Prostate gland (tissue), 2 donors: ENCODE measurements at regions not wholly inside any gene's neighbourhood (a gene's known extent, or its start where the extent isn't known, plus 50 kb on each side); places are given as distances from the start of the nearest gene placed in this dataset.

Source experiments
- DNase-seq: peaks from one replicate; pipeline ENCODE4 v3.0.0-alpha.2; 2019; ENCODE audit warnings: low spot score
- H3K27ac ChIP-seq, 2 donors: fragments of 200-600 bp; sonication (generic); 2 replicates each; pipeline ENCODE4 v1.5.1; 2017 to 2019
- H3K27me3 ChIP-seq: fragments of 200-600 bp; sonication (generic); replicated peaks from 2 replicates; pipeline ENCODE4 v1.5.1; 2019; ENCODE audit not compliant: insufficient read depth
- H3K36me3 ChIP-seq, 2 donors: fragments of 200-600 bp; sonication (generic); 1 replicate in 1 of 2; 2 replicates in 1 of 2; pipeline versions ENCODE4 v1.5.1 to v1.8.1; 2017 to 2019
- H3K4me1 ChIP-seq: fragments of 200-600 bp; sonication (generic); replicated peaks from 2 replicates; pipeline ENCODE4 v1.5.1; 2019
- H3K4me3 ChIP-seq, 2 donors: fragments of 200-600 bp; sonication (generic); 2 replicates each; pipeline ENCODE4 v1.5.1; 2017 to 2019
- H3K9me3 ChIP-seq: fragments of 200-600 bp; sonication (generic); 2 replicates; pipeline ENCODE4 v1.5.1; 2017
- POLR2A ChIP-seq: fragments of 450-650 bp; IDR thresholded peaks from one replicate; pipeline ENCODE4 v1.6.1; 2016; ENCODE audit warnings: antibody characterized with exemption, mild to moderate bottlenecking
- POLR2AphosphoS5 ChIP-seq: sonication (generic); formaldehyde crosslinking; IDR thresholded peaks from one replicate; pipeline ENCODE4 v1.6.1; 2017; ENCODE audit warnings: antibody characterized with exemption
- WGBS: methylation state at CpG from one replicate; pipeline ENCODE4 v1.1.5; 2018; 5-methylcytosine and 5-hydroxymethylcytosine counted together
- intact Hi-C: fragments of 100-400 bp; cut with DNase I; formaldehyde crosslinking; loops from one replicate; pipeline ENCODE4 v1.14.2; 2022
- TF ChIP-seq, protein P1 (sequence below), 4 experiments: fragments of 200-600 bp in 2 of 4; fragments of 450-650 bp in 2 of 4; sonication (generic) in 2 of 4; IDR thresholded peaks; 1 replicate in 3 of 4; 2 replicates in 1 of 4; pipeline ENCODE4 v1.5.1; 2016 to 2019; ENCODE audit warnings: antibody characterized with exemption in 4 of 4, mild to moderate bottlenecking in 2 of 4, moderate library complexity in 2 of 4

DNA sequence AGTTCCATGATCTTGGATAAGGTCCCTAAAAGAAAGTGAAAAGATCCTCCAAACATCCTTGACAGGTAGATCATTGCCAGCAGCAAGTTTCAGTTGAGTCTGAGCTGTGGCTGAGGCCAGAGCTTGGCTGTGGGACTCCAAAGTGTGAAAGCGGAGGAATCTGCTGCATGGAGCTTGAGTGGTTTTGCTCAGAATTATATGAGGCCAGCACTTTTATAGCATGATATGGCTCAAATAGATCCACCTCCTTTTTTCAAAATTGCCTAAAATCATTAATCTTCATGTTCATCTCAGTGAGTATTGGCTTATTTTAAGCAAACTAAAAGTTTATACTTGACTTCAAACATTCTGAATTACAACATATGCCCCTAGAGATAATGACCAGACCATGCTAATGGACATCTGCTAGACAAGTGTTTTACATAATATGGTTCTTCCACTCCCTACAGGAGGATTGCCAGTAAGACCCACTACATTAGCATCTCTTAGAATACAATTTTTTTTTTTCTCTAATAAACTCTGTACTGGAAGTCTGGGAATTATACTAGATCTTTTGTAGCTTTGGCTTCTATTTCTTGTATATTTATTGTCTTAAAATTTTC is 368.1 kb downstream of the ZPLD1 start:
- intact Hi-C loops, result no loop called here
- Histone ChIP-seq H3K4me3 (no peak overlapping the region), H3K9me3 (no peaks in the 10 kb centered on the region), H3K36me3 (no peaks in the 10 kb centered on the region), H3K27me3 (no peaks in the 10 kb centered on the region), H3K27ac (no peak overlapping the region), H3K4me1 (no peaks in the 10 kb centered on the region)
- 86% methylated on average over 1 of the region's 1 CpG for WGBS
- TF ChIP-seq POLR2A, result no peak
- TF ChIP-seq, protein P1, sequence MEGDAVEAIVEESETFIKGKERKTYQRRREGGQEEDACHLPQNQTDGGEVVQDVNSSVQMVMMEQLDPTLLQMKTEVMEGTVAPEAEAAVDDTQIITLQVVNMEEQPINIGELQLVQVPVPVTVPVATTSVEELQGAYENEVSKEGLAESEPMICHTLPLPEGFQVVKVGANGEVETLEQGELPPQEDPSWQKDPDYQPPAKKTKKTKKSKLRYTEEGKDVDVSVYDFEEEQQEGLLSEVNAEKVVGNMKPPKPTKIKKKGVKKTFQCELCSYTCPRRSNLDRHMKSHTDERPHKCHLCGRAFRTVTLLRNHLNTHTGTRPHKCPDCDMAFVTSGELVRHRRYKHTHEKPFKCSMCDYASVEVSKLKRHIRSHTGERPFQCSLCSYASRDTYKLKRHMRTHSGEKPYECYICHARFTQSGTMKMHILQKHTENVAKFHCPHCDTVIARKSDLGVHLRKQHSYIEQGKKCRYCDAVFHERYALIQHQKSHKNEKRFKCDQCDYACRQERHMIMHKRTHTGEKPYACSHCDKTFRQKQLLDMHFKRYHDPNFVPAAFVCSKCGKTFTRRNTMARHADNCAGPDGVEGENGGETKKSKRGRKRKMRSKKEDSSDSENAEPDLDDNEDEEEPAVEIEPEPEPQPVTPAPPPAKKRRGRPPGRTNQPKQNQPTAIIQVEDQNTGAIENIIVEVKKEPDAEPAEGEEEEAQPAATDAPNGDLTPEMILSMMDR (IDR thresholded peaks at IDR 0.05), result no peak
- TF ChIP-seq POLR2AphosphoS5, result no peak
- no peak for DNase-seq

DNA sequence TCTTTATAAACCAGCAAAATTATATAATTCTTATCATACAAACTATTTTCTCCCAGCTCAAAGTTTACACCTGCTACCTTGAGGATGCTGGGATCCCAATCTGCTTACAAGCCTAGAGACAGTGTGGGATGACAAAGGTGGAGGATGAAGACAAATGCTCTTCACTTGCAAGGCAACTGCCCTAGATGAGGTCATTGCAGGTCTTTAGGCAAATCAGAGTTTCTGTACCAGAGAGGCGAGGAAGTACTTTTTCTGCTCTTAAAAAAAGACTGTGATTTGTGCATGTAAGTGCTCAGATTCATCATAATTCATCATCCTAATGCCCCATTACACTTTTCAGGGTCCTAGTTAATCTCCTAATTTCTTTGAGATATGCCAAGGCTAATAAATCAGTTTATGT is 376.1 kb downstream of the ZPLD1 start:
- Histone ChIP-seq H3K27ac (no peak overlapping the region), H3K9me3 (no peaks in the 10 kb centered on the region), H3K27me3 (no peaks in the 10 kb centered on the region), H3K4me1 (no peaks in the 10 kb centered on the region), H3K36me3 (no peaks in the 10 kb centered on the region), H3K4me3 (no peak overlapping the region)
- DNase-seq, result no peak
- WGBS, result 67% methylated on average over 1 of the region's 1 CpG
- TF ChIP-seq POLR2AphosphoS5 (no peak), POLR2A (no peak)
- TF ChIP-seq, protein P1 (IDR thresholded peaks at IDR 0.05), result no peak
- intact Hi-C loops, result no loop called here

DNA sequence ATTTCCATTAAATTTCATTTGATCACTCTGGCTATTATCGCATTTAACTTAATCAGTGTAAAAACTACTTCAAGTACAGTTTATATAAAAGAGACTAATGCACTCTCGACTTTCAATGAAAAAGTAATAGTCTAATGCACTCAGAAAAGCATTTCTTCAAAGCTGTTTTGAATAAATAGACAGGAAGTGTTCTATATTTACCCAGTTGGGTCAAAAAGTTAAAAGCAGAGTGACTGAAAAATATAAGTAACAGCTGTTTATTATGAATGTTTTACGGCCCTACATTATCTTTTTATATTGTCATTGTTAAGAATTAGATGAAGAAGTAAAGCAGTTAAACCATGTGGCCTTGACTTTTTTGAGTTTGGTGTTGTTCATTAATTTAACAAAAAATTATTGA is 391.8 kb downstream of the ZPLD1 start:
- no peaks in the 10 kb centered on the region for H3K27me3 ChIP-seq
- no peaks in the 10 kb centered on the region for H3K36me3 ChIP-seq
- no peak for DNase-seq
- H3K4me1 ChIP-seq, result no peaks in the 10 kb centered on the region
- no peak overlapping the region for H3K27ac ChIP-seq
- no peaks in the 10 kb centered on the region for H3K9me3 ChIP-seq
- intact Hi-C loops, result no loop called here
- 21% methylated on average over 3 of the region's 3 CpGs for WGBS
- H3K4me3 ChIP-seq, result no peak overlapping the region
- TF ChIP-seq, protein P1 (IDR thresholded peaks at IDR 0.05), result no peak
- no peak for TF ChIP-seq POLR2AphosphoS5
- no peak for TF ChIP-seq POLR2A

DNA sequence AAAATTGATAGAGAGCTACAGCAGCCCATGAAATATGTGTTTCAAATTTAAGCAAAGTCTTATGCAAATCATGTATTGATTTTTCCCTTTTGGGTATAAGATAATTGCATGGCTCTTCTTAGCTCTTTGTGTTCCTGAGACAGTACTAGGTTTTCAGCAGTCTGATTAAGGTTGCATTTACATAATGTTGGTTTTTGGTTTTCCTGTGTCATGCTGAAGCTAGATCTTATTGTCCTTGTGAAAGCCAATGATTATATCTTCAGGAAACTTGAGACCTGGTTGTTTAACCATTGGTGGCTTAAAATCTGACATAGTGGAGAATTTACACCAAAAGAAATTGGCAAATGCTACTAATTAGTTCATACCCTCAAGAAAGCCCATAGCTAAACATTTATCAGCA is 392.6 kb downstream of the ZPLD1 start:
- H3K4me1 ChIP-seq, result no peaks in the 10 kb centered on the region
- intact Hi-C loops, result no loop called here
- no peak overlapping the region for H3K27ac ChIP-seq
- H3K27me3 ChIP-seq, result no peaks in the 10 kb centered on the region
- no peak for DNase-seq
- no peak overlapping the region for H3K4me3 ChIP-seq
- no peak for TF ChIP-seq POLR2AphosphoS5
- TF ChIP-seq, protein P1 (IDR thresholded peaks at IDR 0.05), result no peak
- TF ChIP-seq POLR2A, result no peak
- no peaks in the 10 kb centered on the region for H3K36me3 ChIP-seq
- no peaks in the 10 kb centered on the region for H3K9me3 ChIP-seq

DNA sequence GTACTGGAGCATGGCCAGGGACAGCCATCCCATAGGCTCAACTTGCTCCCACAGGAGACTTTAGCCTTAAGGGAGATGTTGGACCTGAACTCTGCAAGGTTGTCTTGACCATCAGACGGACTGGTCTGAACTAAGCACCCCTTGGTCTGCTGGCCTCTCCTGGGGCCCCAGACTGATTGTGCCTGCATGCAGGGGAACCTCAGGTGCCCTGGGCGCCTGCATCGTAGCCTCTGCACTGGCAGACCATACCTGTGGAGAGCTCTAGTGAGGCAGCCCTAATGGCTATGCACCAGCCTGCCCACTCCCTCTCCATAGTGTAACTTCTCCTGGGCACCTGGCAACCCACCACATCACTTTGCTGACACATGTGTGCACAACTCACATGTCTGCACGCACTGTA is 395.6 kb downstream of the ZPLD1 start:
- H3K4me1 ChIP-seq, result no peaks in the 10 kb centered on the region

More for the DNA sequence above, 395.6 kb downstream of the ZPLD1 start:
- Histone ChIP-seq H3K9me3 (no peaks in the 10 kb centered on the region), H3K36me3 (no peaks in the 10 kb centered on the region), H3K27me3 (no peaks in the 10 kb centered on the region), H3K4me3 (no peak overlapping the region), H3K27ac (no peak overlapping the region)
- 95% methylated on average over 4 of the region's 4 CpGs for WGBS
- no peak for DNase-seq
- no peak for TF ChIP-seq POLR2AphosphoS5
- TF ChIP-seq POLR2A, result no peak
- TF ChIP-seq, protein P1 (IDR thresholded peaks at IDR 0.05), result no peak
- intact Hi-C loops, result no loop called here
